ENCODE measurements at regions not wholly inside any gene's neighbourhood (a gene's known extent, or its start where the extent isn't known, plus 50 kb on each side); places are given as distances from the start of the nearest gene placed in this dataset.

DNA sequence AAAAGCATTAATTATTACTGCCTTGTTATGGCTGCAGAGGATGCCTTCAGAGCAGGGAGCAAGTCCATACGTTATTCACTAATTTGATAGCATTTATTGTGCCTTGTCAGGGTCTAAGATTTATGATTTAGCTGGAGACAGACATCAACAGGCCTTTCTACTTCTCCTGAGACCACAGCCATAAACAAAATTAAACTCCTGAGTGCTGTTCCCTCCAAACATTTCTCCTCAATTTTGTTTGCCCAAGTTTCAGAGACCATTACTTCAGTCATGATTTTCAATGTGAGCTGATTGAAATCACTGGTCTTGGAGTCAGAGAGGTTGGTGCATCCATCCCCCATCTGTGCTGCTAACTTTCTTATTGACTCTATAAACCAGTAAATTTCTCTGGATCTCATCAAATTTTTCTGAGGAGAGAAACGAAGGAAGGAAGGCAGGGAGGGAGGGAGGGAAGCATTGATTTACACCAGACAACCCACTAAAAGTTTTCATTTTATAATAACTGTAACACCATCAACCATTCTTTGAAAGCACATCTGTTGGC, 423.6 kb upstream of the CDH11 start:
- DNase-seq = no peak
- Histone ChIP-seq H3K4me3 (no peak overlapping the region), H3K9me3 (peaks cover 1% of the 10 kb centered on the region), H3K36me3 (ENCODE audit: low read depth) (no peaks in the 10 kb centered on the region), H3K4me1 (ENCODE audit: low read depth) (no peaks in the 10 kb centered on the region)
- TF ChIP-seq, protein P1, sequence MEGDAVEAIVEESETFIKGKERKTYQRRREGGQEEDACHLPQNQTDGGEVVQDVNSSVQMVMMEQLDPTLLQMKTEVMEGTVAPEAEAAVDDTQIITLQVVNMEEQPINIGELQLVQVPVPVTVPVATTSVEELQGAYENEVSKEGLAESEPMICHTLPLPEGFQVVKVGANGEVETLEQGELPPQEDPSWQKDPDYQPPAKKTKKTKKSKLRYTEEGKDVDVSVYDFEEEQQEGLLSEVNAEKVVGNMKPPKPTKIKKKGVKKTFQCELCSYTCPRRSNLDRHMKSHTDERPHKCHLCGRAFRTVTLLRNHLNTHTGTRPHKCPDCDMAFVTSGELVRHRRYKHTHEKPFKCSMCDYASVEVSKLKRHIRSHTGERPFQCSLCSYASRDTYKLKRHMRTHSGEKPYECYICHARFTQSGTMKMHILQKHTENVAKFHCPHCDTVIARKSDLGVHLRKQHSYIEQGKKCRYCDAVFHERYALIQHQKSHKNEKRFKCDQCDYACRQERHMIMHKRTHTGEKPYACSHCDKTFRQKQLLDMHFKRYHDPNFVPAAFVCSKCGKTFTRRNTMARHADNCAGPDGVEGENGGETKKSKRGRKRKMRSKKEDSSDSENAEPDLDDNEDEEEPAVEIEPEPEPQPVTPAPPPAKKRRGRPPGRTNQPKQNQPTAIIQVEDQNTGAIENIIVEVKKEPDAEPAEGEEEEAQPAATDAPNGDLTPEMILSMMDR (IDR thresholded peaks at IDR 0.05) = no peak
- intact Hi-C loops (cut with DNase I, micrococcal nuclease) = no loop called here
- ATAC-seq = no peak

DNA sequence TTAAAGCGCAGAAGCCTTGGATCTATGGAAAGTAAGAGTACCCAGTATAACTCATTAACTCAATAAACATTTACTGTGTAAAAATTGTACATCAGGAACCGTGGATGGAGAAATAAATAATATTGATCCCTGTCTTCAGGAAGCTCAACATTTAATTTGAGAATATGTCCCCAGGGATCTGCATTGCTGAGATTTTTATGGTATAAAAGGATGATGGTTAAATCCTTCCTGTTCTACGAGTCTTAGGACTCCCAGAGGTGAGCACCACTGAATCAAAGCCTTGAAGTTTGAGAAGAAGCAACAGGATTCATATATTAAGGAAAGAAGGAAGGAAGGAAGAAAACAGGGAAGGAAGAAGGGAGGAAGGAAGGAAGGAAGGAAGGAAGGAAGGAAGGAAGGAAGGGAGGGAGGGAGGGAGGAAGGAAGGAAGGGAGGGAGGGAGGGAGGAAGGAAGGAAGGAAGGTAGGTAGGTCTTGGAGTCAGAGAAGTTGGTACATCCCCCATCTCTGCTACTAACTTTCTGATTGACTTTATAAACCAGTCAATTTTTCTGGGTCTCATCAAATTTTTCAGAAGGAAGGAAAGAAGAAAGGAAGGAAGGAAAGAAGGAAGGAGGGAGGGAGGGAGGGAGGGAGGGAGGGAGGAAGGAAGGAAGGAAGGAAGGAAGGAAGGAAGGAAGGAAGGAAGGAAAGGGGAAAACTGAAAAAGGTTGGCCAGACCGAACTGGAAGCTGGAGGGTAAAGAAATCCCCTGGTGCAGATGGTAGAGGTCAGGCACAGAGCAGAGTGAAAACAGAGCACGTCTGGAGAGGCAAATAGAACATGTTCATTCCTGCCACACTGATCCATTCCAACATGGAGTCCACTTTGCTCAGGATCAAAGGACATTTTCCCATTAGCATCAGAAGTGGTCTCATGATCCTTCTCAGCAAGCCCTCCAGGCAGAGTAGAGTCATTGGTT, 422.2 kb upstream of the CDH11 start:
- TF ChIP-seq, protein P1 (IDR thresholded peaks at IDR 0.05) = no peak
- no peak overlapping the region for H3K4me3 ChIP-seq
- no peaks in the 10 kb centered on the region for H3K36me3 ChIP-seq (ENCODE audit: low read depth)
- H3K4me1 ChIP-seq (ENCODE audit: low read depth) = no peaks in the 10 kb centered on the region
- DNase-seq (no peak), ATAC-seq (no peak)
- H3K9me3 ChIP-seq = no peaks in the 10 kb centered on the region
- intact Hi-C loops (cut with DNase I, micrococcal nuclease) = no loop called here

DNA sequence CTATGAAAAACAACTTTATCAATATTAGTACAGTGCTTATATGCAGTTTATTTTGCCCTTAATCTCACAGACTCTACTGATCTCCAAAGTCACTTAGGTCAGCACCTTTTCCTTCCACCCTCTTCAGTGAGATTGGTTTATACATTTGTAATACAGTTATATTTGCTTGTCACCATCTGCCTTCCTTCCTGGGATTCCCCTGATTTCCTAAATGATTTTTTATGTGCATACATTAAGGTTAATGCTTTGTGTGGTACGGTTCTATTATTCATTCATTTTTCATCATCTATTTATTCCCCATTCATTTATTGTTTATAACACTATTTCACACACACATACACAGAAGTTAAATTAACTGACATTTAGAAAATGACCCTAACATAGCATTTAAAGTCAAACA, 419.8 kb upstream of the CDH11 start:
- Histone ChIP-seq H3K9me3 (no peaks in the 10 kb centered on the region), H3K36me3 (ENCODE audit: low read depth) (no peaks in the 10 kb centered on the region), H3K4me3 (no peak overlapping the region), H3K4me1 (ENCODE audit: low read depth) (no peaks in the 10 kb centered on the region)
- TF ChIP-seq, protein P1 (IDR thresholded peaks at IDR 0.05) = no peak
- ATAC-seq = no peak
- intact Hi-C loops (cut with DNase I, micrococcal nuclease) = no loop called here
- DNase-seq = no peak

DNA sequence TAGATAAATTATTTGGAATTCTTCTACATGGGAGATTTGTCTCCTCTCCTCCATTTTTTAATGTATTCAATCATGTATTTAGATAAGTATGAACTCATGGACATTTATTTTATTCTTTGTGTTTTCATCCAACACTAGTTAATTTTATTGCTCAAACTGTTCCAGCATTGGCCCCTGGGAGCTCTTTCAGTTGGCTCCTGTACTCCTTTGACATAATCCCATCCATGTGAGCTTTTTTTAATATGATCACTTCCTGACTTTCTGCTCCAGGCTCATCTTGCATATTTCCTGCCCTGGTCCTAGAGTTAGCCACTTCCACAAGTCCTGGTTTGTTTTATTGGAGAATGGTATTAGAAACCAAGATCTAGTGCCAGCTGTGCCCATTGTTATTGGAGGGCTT, 419.0 kb upstream of the CDH11 start:
- ATAC-seq (no peak), DNase-seq (no peak)
- Histone ChIP-seq H3K4me1 (ENCODE audit: low read depth) (no peaks in the 10 kb centered on the region), H3K4me3 (no peak overlapping the region), H3K9me3 (no peaks in the 10 kb centered on the region), H3K36me3 (ENCODE audit: low read depth) (no peaks in the 10 kb centered on the region)
- intact Hi-C loops (cut with DNase I, micrococcal nuclease) = no loop called here
- TF ChIP-seq, protein P1 (IDR thresholded peaks at IDR 0.05) = no peak

DNA sequence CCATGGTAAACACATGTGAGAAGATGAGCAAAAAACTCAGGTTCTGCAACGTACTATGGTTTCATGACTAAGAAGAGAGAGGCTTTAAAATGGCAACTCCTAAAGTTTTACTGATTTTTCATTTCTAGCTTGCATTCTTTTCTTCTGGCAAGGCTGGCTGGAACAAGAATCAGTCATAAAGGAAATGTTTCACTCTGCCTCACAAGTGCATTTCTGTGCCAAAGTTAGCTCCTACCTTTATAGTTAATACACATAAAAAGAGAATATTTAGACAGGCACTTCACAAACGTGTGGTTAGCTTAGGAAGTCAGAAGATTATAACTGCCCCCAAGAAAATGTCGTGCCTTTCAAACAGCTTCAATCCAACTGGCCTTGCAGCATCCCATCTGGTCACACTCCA, 417.1 kb upstream of the CDH11 start:
- no peaks in the 10 kb centered on the region for H3K9me3 ChIP-seq
- DNase-seq = no peak
- no peak overlapping the region for H3K4me3 ChIP-seq
- H3K4me1 ChIP-seq (ENCODE audit: low read depth) = no peaks in the 10 kb centered on the region
- intact Hi-C loops (cut with DNase I, micrococcal nuclease) = no loop called here
- ATAC-seq = no peak
- H3K36me3 ChIP-seq (ENCODE audit: low read depth) = no peaks in the 10 kb centered on the region
- TF ChIP-seq, protein P1 (IDR thresholded peaks at IDR 0.05) = no peak
